SK-N-SH (cell line): ENCODE measurements at regions not wholly inside any gene's neighbourhood (a gene's known extent, or its start where the extent isn't known, plus 50 kb on each side); places are given as distances from the start of the nearest gene placed in this dataset.

Experiments
- CTCF ChIA-PET: fragments of 300-600, 350-600 bp; formaldehyde crosslinking; extraction: SDS; loops from one replicate; lab custom pipeline; 2021; lab: Yijun Ruan, JAX
- POLR2A ChIA-PET: fragments of 350-600 bp; sonication (Branson Sonifier 250); formaldehyde crosslinking; extraction: SDS; loops from one replicate; lab custom pipeline; 2020; ENCODE audit warnings: antibody characterized with exemption, inconsistent platforms; lab: Yijun Ruan, JAX
- DNase-seq: peaks from one replicate; pipeline ENCODE4 v3.0.0; 2012
- H2AFZ ChIP-seq: fragments of 200-600 bp; sonication (generic); 2 replicates; pipeline ENCODE4 v1.8.1; 2016; ENCODE audit warnings: antibody characterized with exemption, mild to moderate bottlenecking, low read depth
- H3F3A ChIP-seq: fragments of 200-600 bp; sonication (generic); replicated peaks from 2 replicates; pipeline ENCODE3; 2016; ENCODE audit warnings: antibody characterized with exemption, mild to moderate bottlenecking; ENCODE audit not compliant: insufficient read depth
- H3K27ac ChIP-seq, 2 experiments: fragments of 200-500 bp in 1 of 2; fragments of 200-600 bp in 1 of 2; sonication (Bioruptor generic) in 1 of 2; sonication (generic), shearing (Covaris generic) in 1 of 2; 2 replicates each; pipeline versions ENCODE4 v1.5.1 to v1.6.1; 2014 to 2016; ENCODE audit warnings: low read depth in 2 of 2, inconsistent platforms in 1 of 2, low read length in 1 of 2, mild to moderate bottlenecking in 1 of 2, mixed read lengths in 1 of 2
- H3K27me3 ChIP-seq: fragments of 200-600 bp; sonication (generic), shearing (Covaris generic); 2 replicates; pipeline ENCODE4 v1.6.1; 2016; ENCODE audit warnings: mixed run types; ENCODE audit not compliant: insufficient read depth
- H3K36me3 ChIP-seq, 2 experiments: fragments of 200-500 bp in 1 of 2; fragments of 200-600 bp in 1 of 2; sonication (Bioruptor generic) in 1 of 2; sonication (generic) in 1 of 2; replicated peaks in 1 of 2; 2 replicates each; pipeline versions ENCODE3 to v1.5.1; 2014 to 2016; ENCODE audit warnings: low read length in 1 of 2, mild to moderate bottlenecking in 1 of 2; ENCODE audit not compliant: insufficient read depth in 2 of 2, control insufficient read depth in 1 of 2
- H3K4me1 ChIP-seq, 2 experiments: fragments of 200-500 bp in 1 of 2; fragments of 200-600 bp in 1 of 2; sonication (Bioruptor generic) in 1 of 2; sonication (generic), shearing (Covaris generic) in 1 of 2; 2 replicates each; pipeline versions ENCODE4 v1.5.1 to v1.6.1; 2014 to 2016; ENCODE audit warnings: low read depth in 1 of 2, low read length in 1 of 2, mixed run types in 1 of 2; ENCODE audit not compliant: insufficient read depth in 2 of 2, control insufficient read depth in 1 of 2
- H3K4me2 ChIP-seq: fragments of 200-600 bp; sonication (generic), shearing (Covaris generic); 2 replicates; pipeline ENCODE4 v1.6.1; 2017; ENCODE audit warnings: mixed run types
- H3K4me3 ChIP-seq, 2 experiments: fragments of 200-500 bp in 1 of 2; fragments of 200-600 bp in 1 of 2; sonication (Bioruptor generic) in 1 of 2; sonication (generic), shearing (Covaris generic) in 1 of 2; 2 replicates each; pipeline versions ENCODE4 v1.5.1 to v1.8.1; 2014 to 2016; ENCODE audit warnings: low read depth in 2 of 2, inconsistent platforms in 1 of 2, low read length in 1 of 2, mild to moderate bottlenecking in 1 of 2, mixed read lengths in 1 of 2, moderate library complexity in 1 of 2
- H3K79me2 ChIP-seq: fragments of 200-600 bp; sonication (generic); 2 replicates; pipeline ENCODE4 v1.8.1; 2017; ENCODE audit warnings: mild to moderate bottlenecking; ENCODE audit not compliant: insufficient read depth
- H3K9ac ChIP-seq: fragments of 200-600 bp; sonication (generic); 2 replicates; pipeline ENCODE4 v1.6.1; 2017; ENCODE audit warnings: mixed run types
- H3K9me2 ChIP-seq: fragments of 200-600 bp; sonication (generic); 2 replicates; pipeline ENCODE4 v1.6.1; 2017; ENCODE audit warnings: mixed run types
- H3K9me3 ChIP-seq: fragments of 200-600 bp; sonication (generic); 2 replicates; pipeline ENCODE4 v1.6.1; 2017; ENCODE audit warnings: mixed run types, mild to moderate bottlenecking, moderate library complexity
- H4K20me1 ChIP-seq: fragments of 200-600 bp; sonication (generic); 2 replicates; pipeline ENCODE4 v1.6.1; 2017; ENCODE audit warnings: mild to moderate bottlenecking, mixed run types; ENCODE audit not compliant: insufficient read depth
- EP300 ChIP-seq, 2 experiments: IDR thresholded peaks; 2 replicates each; pipeline versions ENCODE4 v1.4.0 to v1.6.1; 2012; ENCODE audit warnings: borderline replicate concordance in 1 of 2, low read depth in 1 of 2, low read length in 1 of 2
- FOXM1 ChIP-seq: IDR thresholded peaks from 2 replicates; pipeline ENCODE4 v1.4.0; 2012; ENCODE audit warnings: low read depth, mild to moderate bottlenecking
- GATA2 ChIP-seq: sonication (generic); formaldehyde crosslinking; IDR thresholded peaks from 2 replicates; pipeline ENCODE4 v1.5.0; 2020; ENCODE audit warnings: mild to moderate bottlenecking, missing genetic modification reagents
- RCOR1 ChIP-seq: fragments of 150-350 bp; IDR thresholded peaks from 2 replicates; pipeline ENCODE4 v1.6.1; 2017; ENCODE audit warnings: antibody characterized with exemption, low read length
- SIN3A ChIP-seq: IDR thresholded peaks from 2 replicates; pipeline ENCODE4 v1.6.1; 2012; ENCODE audit warnings: low read depth, mild to moderate bottlenecking, low read length, moderate library complexity, borderline replicate concordance
- SMC3 ChIP-seq: IDR thresholded peaks from 2 replicates; pipeline ENCODE4 v1.6.1; 2012; ENCODE audit warnings: low read depth, low read length, improper control_type of control experiment
- TEAD4 ChIP-seq: IDR thresholded peaks from 2 replicates; pipeline ENCODE4 v1.4.0; 2012; ENCODE audit warnings: mild to moderate bottlenecking, borderline replicate concordance; ENCODE audit not compliant: insufficient read depth
- WGBS: methylation state at CpG from one replicate; pipeline ENCODE4 v1.1.6; 2017; ENCODE audit warnings: low lambda C conversion rate; 5-methylcytosine and 5-hydroxymethylcytosine counted together
- TF ChIP-seq, protein P1 (sequence below): IDR thresholded peaks from 2 replicates; pipeline ENCODE4; 2012
- TF ChIP-seq, protein P2 (sequence below): IDR thresholded peaks from 2 replicates; pipeline ENCODE4 v1.4.0; 2012; ENCODE audit warnings: low read depth, borderline replicate concordance

DNA sequence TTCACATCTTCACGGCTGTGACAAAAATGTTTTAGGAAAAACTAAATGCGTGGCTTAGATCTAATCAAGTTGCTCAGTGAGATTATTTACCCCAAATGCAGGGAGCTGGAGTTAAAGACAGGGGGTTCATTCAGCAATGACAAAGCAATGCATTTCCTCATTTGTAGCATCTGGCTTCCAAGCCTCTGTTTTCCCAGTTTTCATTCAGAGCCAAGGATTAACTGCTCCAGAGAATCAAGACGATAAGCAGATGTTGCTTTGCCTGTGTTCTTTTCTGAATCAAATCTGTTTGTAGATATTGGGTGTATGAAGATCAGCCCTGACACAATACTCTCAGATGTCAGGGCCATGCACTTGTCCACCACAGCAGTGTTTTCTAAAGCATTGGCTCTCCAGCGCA is 147.4 kb upstream of the SIX2 start:
- Histone ChIP-seq H3K9me2 (no peaks in the 10 kb centered on the region), H3F3A (no peaks in the 10 kb centered on the region), H3K27me3 (no peaks in the 10 kb centered on the region), H3K36me3 (no peaks in the 10 kb centered on the region), H3K9ac (no peak overlapping the region), H3K4me1 (peaks cover 0 to 13% of the 10 kb centered on the region in 2 experiments; a peak in 2 of 4 replicates), H3K9me3 (no peaks in the 10 kb centered on the region), H3K4me2 (no peak overlapping the region), H2AFZ (no peak overlapping the region), H3K27ac (peak overlapping the region in 1 of 2 experiments; percentile 18; a peak in 2 of 4 replicates), H4K20me1 (no peaks in the 10 kb centered on the region), H3K4me3 (no peak overlapping the region), H3K79me2 (no peaks in the 10 kb centered on the region)
- WGBS: 65% methylated on average over 4 of the region's 4 CpGs
- DNase-seq: peak; percentile 52
- CTCF ChIA-PET: interaction anchor here (0.6 to 1.6 kb wide), 6 partner anchors 9 to 175 kb away, joined by 3 to 5 read pairs (median 3); no protein-coding TSS in a partner anchor
- TF ChIP-seq, protein P1, sequence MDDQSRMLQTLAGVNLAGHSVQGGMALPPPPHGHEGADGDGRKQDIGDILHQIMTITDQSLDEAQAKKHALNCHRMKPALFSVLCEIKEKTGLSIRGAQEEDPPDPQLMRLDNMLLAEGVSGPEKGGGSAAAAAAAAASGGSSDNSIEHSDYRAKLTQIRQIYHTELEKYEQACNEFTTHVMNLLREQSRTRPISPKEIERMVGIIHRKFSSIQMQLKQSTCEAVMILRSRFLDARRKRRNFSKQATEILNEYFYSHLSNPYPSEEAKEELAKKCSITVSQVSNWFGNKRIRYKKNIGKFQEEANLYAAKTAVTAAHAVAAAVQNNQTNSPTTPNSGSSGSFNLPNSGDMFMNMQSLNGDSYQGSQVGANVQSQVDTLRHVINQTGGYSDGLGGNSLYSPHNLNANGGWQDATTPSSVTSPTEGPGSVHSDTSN: no peak
- peak in 1 of 2 experiments; percentile 48; a peak in 1 of 4 replicates for TF ChIP-seq EP300 (IDR thresholded peaks at IDR 0.05; ENCODE audit: borderline replicate concordance in 1 of 2, low read depth in 1 of 2, low read length in 1 of 2)
- peak; percentile 55; the same call in 1 of the 2 replicates for TF ChIP-seq GATA2 (CRISPR knock-in tag)
- TF ChIP-seq RCOR1: no peak
- POLR2A ChIA-PET: no interaction called here

DNA sequence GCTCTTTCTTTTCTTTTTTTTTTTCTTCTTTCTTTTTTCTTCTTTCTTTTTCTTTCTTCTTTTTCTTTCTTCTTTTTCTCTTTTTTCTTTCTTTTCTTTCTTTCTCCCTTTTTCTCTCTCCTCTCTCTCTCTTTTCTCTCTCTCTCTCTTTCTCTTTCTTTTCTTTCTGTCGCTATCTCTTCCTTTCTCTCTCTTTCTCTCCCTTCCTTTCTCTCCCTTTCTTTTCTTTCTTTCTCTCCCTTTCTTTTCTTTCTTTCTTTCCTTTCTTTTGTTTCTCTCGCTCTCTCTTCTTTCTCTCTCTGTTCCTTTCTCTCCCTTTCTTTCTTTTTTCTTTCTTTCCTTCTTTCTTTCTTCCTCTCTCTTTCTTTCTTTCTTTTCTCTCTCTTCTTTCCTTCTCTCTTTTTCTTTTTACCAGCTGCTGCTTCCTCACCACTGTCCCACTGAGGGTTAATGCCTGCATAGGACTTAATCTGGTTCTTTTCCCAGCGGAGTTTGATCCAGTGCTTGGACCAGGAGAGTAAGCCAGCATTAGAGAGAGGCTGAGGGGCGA is 145.4 kb upstream of the SIX2 start:
- H3K9ac ChIP-seq: no peak overlapping the region
- no peaks in the 10 kb centered on the region for H3K9me3 ChIP-seq
- H3F3A ChIP-seq: no peaks in the 10 kb centered on the region
- POLR2A ChIA-PET: no interaction called here
- H3K36me3 ChIP-seq: no peaks in the 10 kb centered on the region
- H3K27me3 ChIP-seq: no peaks in the 10 kb centered on the region
- H2AFZ ChIP-seq: no peak overlapping the region
- no peak overlapping the region for H3K4me3 ChIP-seq
- WGBS: 52% methylated on average over 4 of the region's 4 CpGs
- TF ChIP-seq TEAD4: no peak
- TF ChIP-seq SMC3: no peak
- TF ChIP-seq, protein P2, sequence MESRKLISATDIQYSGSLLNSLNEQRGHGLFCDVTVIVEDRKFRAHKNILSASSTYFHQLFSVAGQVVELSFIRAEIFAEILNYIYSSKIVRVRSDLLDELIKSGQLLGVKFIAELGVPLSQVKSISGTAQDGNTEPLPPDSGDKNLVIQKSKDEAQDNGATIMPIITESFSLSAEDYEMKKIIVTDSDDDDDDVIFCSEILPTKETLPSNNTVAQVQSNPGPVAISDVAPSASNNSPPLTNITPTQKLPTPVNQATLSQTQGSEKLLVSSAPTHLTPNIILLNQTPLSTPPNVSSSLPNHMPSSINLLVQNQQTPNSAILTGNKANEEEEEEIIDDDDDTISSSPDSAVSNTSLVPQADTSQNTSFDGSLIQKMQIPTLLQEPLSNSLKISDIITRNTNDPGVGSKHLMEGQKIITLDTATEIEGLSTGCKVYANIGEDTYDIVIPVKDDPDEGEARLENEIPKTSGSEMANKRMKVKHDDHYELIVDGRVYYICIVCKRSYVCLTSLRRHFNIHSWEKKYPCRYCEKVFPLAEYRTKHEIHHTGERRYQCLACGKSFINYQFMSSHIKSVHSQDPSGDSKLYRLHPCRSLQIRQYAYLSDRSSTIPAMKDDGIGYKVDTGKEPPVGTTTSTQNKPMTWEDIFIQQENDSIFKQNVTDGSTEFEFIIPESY: no peak
- TF ChIP-seq, protein P1: no peak
- TF ChIP-seq SIN3A: no peak
- TF ChIP-seq FOXM1: no peak
- H3K9me2 ChIP-seq: no peaks in the 10 kb centered on the region
- peaks cover 0 to 13% of the 10 kb centered on the region in 2 experiments; a peak in 2 of 4 replicates for H3K4me1 ChIP-seq
- CTCF ChIA-PET: interaction anchor here (1.0 kb wide), 2 partner anchors 141 to 173 kb away, joined by 4 read pairs; no protein-coding TSS in a partner anchor
- no peak for DNase-seq
- H3K79me2 ChIP-seq: no peaks in the 10 kb centered on the region
- no peak overlapping the region for H3K4me2 ChIP-seq
- no peak overlapping the region for H3K27ac ChIP-seq
- H4K20me1 ChIP-seq: no peaks in the 10 kb centered on the region
